ENCODE measurements at regions not wholly inside any gene's neighbourhood (a gene's known extent, or its start where the extent isn't known, plus 50 kb on each side); places are given as distances from the start of the nearest gene placed in this dataset.

GRCh38 chr14:82080370-82080769 is 546.7 kb upstream of the SEL1L start:
- 0% methylated on average over 1 of the region's 4 CpGs for WGBS (ENCODE audit: insufficient coverage)
- H3K9me3 Mint-ChIP-seq, result peaks cover 0 to 5% (median 0%) of the 10 kb centered on the region in 7 donors
- no peak overlapping the region for H3K9ac ChIP-seq (ENCODE audit: insufficient read depth, low read length, poor library complexity, severe bottlenecking)
- no peak overlapping the region for H3K4me3 Mint-ChIP-seq
- intact Hi-C loops (cut with micrococcal nuclease), result no loop called here
- no peaks in the 10 kb centered on the region for H4K20me1 ChIP-seq (ENCODE audit: insufficient read depth, low read length)
- no peaks in the 10 kb centered on the region for H3K79me2 ChIP-seq (ENCODE audit: insufficient read depth, low read length)
- H3K4me1 ChIP-seq (ENCODE audit: control insufficient read depth in 1 of 2, insufficient read depth in 2 of 2, low read length in 2 of 2), result no peaks in the 10 kb centered on the region
- H3K36me3 Mint-ChIP-seq, result no peaks in the 10 kb centered on the region
- no peaks in the 10 kb centered on the region for H3K27me3 ChIP-seq (ENCODE audit: control insufficient read depth in 2 of 2, insufficient read depth in 2 of 2, low read length in 2 of 2)
- no peak overlapping the region for H3K4me3 ChIP-seq (replicated peaks in 1 of 3; ENCODE audit: low read depth in 2 of 3, low read length in 3 of 3)
- no peaks in the 10 kb centered on the region for H3K4me1 Mint-ChIP-seq
- H3K27me3 Mint-ChIP-seq (ENCODE audit: low read depth in 3 of 3), result no peaks in the 10 kb centered on the region
- H3K9me3 ChIP-seq (replicated peaks in 1 of 2; ENCODE audit: control insufficient read depth in 1 of 2, insufficient read depth in 1 of 2, low read length in 2 of 2), result no peaks in the 10 kb centered on the region
- DNase-seq, result no peak
- H3K27ac ChIP-seq (ENCODE audit: low read depth in 1 of 2, low read length in 2 of 2), result no peak overlapping the region
- no peak overlapping the region for H2AFZ ChIP-seq (ENCODE audit: insufficient read depth, low read depth, low read length, poor library complexity, severe bottlenecking)
- TF ChIP-seq CTCF (IDR thresholded peaks at IDR 0.05), result no peak
- H3K36me3 ChIP-seq (replicated peaks in 1 of 2; ENCODE audit: control insufficient read depth in 1 of 2, insufficient read depth in 2 of 2, low read length in 2 of 2), result no peaks in the 10 kb centered on the region
- H3K27ac Mint-ChIP-seq, result no peak overlapping the region
- H3K4me2 ChIP-seq (replicated peaks; ENCODE audit: extremely low read depth, low read length, poor library complexity, severe bottlenecking), result no peak overlapping the region

- WGBS (ENCODE audit: insufficient coverage), result no CpG with 5 or more reads among the region's 3 CpGs
- Mint-ChIP-seq H3K4me1 (no peaks in the 10 kb centered on the region), H3K27me3 (ENCODE audit: low read depth in 3 of 3) (no peaks in the 10 kb centered on the region), H3K4me3 (no peak overlapping the region), H3K27ac (no peak overlapping the region), H3K9me3 (peaks cover 0 to 6% (median 3%) of the 10 kb centered on the region in 7 donors), H3K36me3 (no peaks in the 10 kb centered on the region)
- Histone ChIP-seq H3K9me3 (replicated peaks in 1 of 2; ENCODE audit: control insufficient read depth in 1 of 2, insufficient read depth in 1 of 2, low read length in 2 of 2) (no peaks in the 10 kb centered on the region), H3K4me2 (replicated peaks; ENCODE audit: extremely low read depth, low read length, poor library complexity, severe bottlenecking) (no peak overlapping the region), H2AFZ (ENCODE audit: insufficient read depth, low read depth, low read length, poor library complexity, severe bottlenecking) (no peak overlapping the region), H3K36me3 (replicated peaks in 1 of 2; ENCODE audit: control insufficient read depth in 1 of 2, insufficient read depth in 2 of 2, low read length in 2 of 2) (no peaks in the 10 kb centered on the region), H3K79me2 (ENCODE audit: insufficient read depth, low read length) (no peaks in the 10 kb centered on the region), H3K4me3 (replicated peaks in 1 of 3; ENCODE audit: low read depth in 2 of 3, low read length in 3 of 3) (no peak overlapping the region), H4K20me1 (ENCODE audit: insufficient read depth, low read length) (no peaks in the 10 kb centered on the region), H3K27ac (ENCODE audit: low read depth in 1 of 2, low read length in 2 of 2) (no peak overlapping the region), H3K9ac (ENCODE audit: insufficient read depth, low read length, poor library complexity, severe bottlenecking) (no peak overlapping the region), H3K4me1 (ENCODE audit: control insufficient read depth in 1 of 2, insufficient read depth in 2 of 2, low read length in 2 of 2) (no peaks in the 10 kb centered on the region), H3K27me3 (ENCODE audit: control insufficient read depth in 2 of 2, insufficient read depth in 2 of 2, low read length in 2 of 2) (no peaks in the 10 kb centered on the region)
- intact Hi-C loops (cut with micrococcal nuclease), result no loop called here
- TF ChIP-seq CTCF (IDR thresholded peaks at IDR 0.05), result no peak
- DNase-seq, result no peak
Measured at GRCh38 chr14:82084813-82085212, 551.2 kb upstream of the SEL1L start.

Data from CD14-positive monocyte (primary cell).